Nucleus accumbens (tissue), 56 donors: ENCODE measurements at regions not wholly inside any gene's neighbourhood (a gene's known extent, or its start where the extent isn't known, plus 50 kb on each side); places are given as distances from the start of the nearest gene placed in this dataset.
A peak's percentile ranks its signal among the peaks of the same experiment; 100 is the strongest.

Source experiments
- DNase-seq, 56 donors: peaks; one replicate each; lab custom pipeline; 2025; lab: John Stamatoyannopoulos, UW

- no peak for DNase-seq
These were observed 130.9 kb downstream of the NMUR2 start for GRCh38 chr5:152274224-152274623.

GRCh38 chr5:152271420-152271819 is 133.7 kb downstream of the NMUR2 start:
- peak in 12 of 56 donors; percentile 0 to 12 (median 5) for DNase-seq

DNA sequence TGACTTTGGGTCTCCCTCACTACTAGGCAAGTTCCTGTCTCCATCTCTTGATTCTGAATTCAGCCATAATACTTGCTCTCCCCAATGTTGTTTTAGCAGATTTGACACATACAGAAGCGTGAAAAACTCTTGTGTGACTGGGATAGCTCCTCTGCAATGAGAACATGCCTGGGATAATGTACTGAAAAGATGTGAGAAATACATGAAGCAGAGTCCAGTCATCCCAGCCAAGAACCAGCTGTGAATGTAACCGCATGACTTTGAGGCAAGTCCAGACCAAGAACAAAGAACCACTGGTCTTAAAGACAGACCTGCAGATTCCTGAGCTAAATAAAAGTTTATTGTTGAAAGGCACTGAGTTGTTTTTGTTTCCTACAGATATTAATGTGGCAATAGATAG is 135.0 kb downstream of the NMUR2 start:
- DNase-seq: no peak

DNA sequence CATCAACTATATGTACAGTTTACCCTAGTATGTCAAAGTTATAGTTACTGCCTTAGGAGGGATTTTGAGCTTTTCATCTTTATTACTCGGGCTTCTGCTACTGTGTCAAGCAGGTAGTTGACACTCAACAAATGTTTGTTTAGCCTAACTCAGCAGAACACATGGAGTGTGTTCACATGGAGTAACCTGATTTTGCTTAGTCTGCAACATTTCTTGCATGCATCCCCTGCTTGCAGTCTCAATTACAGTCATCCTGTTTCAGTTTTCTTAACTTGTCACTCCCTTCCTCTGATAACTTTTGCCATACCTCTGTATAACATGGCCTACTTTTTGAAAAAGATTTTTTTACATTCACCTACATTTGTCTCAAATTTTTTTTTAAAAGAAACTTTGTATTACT is 135.5 kb downstream of the NMUR2 start:
- no peak for DNase-seq

GRCh38 chr5:152264645-152265254 is 140.3 kb downstream of the NMUR2 start:
- DNase-seq: no peak

DNA sequence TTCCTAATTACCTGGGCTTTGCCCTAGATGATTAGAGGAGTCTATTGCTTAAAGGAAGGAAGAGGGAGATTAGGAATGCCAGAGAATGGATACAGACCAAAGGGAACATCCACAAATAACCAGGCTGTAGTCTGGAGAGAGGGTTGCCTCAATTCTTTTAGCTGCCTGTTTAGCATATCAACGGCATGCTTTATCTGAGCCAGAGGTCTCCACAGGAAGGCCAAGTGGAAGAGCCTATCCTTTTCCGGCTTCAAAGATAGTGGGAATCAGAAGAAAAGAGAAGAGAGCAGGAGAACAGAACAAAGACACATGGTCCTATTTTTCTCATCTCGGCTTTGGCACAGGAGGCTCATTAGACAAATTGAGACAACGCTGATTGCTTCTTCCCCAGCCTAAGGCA is 142.4 kb downstream of the NMUR2 start:
- DNase-seq: no peak

- no peak for DNase-seq
These were observed 144.1 kb downstream of the NMUR2 start for GRCh38 chr5:152260940-152261339.

DNA sequence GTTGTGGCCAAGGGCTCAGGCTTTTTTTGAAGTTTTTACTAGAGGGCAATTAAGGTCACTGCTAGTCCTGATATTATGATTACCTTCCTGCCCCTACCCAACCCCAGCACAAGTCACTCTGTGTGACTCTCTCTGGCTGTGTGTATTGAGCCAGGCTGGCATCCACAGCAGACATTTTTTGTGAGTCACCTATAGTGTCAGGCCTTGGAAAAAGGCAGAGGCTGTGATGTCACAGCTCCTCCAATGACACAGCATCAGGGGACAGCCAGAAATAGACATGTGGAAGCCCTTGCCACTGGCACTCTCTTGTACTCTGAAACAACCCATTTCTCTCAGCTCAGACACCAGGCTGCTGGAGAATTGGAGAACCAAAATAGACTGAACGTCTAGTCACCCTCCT is 145.4 kb downstream of the NMUR2 start:
- DNase-seq: no peak

GRCh38 chr5:152256580-152256979 is 148.5 kb downstream of the NMUR2 start:
- no peak for DNase-seq

DNA sequence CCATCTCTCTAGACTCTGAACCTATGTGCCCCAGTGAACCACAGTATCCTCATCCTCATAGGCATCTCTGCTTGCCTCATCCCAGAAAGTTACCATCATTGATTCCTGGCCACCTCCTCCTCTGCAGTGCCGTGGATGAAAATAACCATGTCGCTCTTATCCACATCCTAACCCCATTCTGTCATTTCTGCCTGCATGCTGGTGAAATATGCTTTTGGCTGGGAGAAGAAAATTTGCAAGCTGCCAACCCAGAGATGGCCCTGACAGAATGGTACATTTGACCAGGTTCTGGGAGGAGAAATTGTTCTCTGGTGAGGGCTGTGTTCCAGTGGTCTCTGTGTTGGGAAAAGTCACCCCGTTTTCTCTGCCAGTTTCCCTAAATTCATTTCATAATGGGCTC is 149.7 kb downstream of the NMUR2 start:
- DNase-seq: no peak

GRCh38 chr5:152247850-152248385 is 157.2 kb downstream of the NMUR2 start:
- DNase-seq: no peak

DNA sequence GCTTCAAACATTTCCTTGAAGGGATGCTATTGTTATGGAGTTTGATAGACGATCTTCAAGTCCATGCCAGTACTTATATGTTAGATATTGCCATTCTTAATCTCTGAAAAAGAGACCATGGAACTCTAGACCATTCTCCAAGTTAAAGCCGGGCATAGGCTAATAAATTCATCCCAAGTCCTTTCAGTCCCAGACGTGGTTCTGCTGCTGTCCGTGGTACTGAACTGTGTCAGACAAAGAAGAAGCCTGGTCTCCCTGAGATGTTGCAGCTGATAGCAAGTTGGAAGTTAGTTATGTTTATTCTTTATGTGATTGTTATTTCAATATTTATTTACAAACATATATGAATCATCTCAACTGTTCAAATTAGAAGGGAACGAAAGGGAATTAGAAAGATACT is 158.7 kb downstream of the NMUR2 start:
- DNase-seq: peak in 1 of 56 donors; percentile 0

- DNase-seq: no peak
These were observed 167.5 kb downstream of the NMUR2 start for GRCh38 chr5:152237531-152237930.

DNA sequence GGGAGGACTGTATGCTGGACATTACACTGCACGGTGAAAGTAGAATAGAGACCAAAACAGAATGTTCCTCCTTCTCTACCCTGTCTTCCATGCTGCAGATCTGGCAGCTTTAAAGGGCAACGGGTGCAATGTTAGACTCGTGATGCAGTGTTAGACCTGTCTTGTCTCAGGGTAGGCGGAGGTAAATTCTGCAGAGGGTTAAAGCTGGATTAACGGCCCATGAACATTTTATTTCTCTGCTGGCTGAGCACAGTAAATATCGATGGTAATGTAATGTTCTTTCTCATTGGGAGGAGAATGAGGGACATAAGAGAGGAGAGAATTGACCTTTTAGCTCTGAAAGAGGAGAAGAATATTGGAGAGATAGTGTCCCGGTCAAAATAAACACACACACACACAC is 178.9 kb downstream of the NMUR2 start:
- DNase-seq: no peak

- DNase-seq: no peak
These were observed 183.1 kb downstream of the NMUR2 start for GRCh38 chr5:152221721-152222629.

- DNase-seq: no peak
These were observed 186.4 kb downstream of the NMUR2 start for GRCh38 chr5:152218694-152219093.

DNA sequence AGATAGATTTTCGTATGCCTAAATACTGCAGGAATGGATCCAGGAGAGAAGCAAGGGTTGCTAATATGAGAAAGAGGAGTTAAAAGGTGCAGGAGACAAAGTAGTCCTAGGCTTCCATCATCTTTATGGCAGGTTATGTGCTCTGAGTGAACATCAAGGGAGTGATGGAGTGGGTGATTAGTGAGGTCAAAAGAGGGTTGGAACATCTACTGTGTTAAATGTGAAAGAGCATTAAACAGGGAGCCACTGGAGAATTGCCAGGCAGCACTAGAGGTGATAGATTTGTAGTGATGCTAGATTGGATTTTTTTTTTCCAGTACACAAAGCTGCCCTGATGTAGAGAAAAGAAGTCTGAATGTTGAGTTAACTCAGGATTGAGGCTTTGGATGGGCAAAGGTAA is 199.3 kb downstream of the NMUR2 start:
- no peak for DNase-seq

DNA sequence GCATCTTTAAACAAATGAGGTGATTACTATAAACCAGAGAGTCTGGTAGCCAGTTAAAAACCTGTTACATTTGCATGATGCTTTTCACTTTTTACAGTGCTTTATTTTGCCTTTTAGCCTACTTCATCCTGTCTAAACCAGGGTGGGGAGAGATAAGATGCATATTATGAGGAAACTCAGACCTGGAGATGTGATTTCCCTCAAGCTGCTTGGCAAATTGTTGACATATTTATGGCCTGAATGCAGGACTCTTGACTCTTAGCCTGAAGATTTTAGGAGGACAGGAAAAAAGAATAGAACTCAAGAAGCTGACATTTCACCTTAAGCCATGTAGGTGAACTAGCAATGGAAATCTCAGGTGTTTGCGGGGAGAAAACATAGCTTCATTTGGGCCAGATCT is 202.8 kb downstream of the NMUR2 start:
- DNase-seq: no peak

DNA sequence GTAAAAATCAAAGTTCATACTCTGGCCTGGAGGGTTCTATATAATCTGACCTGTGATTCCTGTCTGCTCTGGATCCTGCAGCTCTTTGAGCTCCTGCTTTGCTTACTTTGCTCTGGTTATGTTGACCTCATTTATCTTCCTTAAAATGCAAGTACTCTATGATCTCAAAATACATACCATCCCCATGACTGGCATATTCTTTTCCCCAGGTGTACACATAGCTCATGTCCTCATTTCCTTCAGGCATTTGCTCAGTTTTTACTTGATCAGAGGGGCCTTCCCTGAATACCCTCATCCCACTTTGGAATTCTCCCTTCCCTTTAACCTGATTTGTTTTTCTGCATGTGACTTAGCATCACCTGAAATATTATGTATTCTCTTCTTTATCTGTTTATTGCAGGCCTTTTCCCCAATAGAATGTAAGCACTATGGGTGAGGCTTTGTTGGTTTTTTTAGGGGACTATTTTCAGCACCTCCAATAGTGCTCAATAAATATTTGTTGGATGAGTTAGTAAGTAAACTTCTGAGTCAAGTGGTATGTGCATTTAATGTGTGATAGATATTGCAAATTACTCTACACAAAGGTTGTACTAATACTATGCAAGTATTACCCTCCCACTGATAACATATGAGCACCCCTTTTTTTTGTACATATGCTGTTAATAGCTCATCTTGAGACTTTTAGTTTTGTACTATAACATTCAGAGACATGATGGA is 211.5 kb downstream of the NMUR2 start:
- no peak for DNase-seq

- no peak for DNase-seq
These were observed 216.8 kb downstream of the NMUR2 start for GRCh38 chr5:152188251-152188650.

DNA sequence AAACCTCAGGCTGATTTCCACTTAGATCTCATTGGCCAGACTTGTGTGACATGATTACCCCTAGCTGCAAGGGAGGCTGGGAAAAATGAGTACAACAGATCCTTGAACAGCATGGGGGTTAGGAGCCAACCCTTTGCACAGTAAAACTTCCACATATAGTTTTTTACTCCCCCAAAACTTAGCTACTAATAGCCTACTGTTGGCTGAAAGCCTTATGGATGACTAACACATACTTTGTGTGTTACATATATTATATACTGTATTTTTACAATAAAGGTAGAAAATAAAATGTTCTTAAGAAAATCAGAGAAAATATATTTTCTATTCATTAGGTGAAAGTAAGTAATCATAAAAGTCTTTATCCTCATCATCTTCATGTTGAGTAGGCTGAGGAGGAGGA is 217.4 kb downstream of the NMUR2 start:
- DNase-seq: no peak
